HG03571 (cell line): ENCODE measurements at regions not wholly inside any gene's neighbourhood (a gene's known extent, or its start where the extent isn't known, plus 50 kb on each side); places are given as distances from the start of the nearest gene placed in this dataset.
"Not testable (repeated sequence)": the region's sequence is repeated elsewhere in the genome, so short reads cannot be mapped to it uniquely, and the experiment has no call there.

ENCODE experiments used
- ATAC-seq: cut with Tn5 transposase; IDR thresholded peaks from one replicate; pipeline ENCODE4 v1.9.1; 2021; ENCODE audit not compliant: unreplicated experiment

- ATAC-seq, result no peak
Measured at GRCh38 chr9:38195737-38196161, 126.7 kb upstream of the SHB start.

GRCh38 chr9:38194870-38195269 lies 125.8 kb upstream of the SHB start:
- ATAC-seq, result no peak

GRCh38 chr9:38192731-38193265 lies 123.8 kb upstream of the SHB start:
- ATAC-seq, result no peak

GRCh38 chr9:38186404-38187115 lies 117.5 kb upstream of the SHB start:
- ATAC-seq, result no peak

GRCh38 chr9:38185647-38186403 lies 116.8 kb upstream of the SHB start:
- no peak for ATAC-seq

- no peak for ATAC-seq
Measured at GRCh38 chr9:38183994-38184568, 115.1 kb upstream of the SHB start.

GRCh38 chr9:38182321-38182720 lies 113.3 kb upstream of the SHB start:
- no peak for ATAC-seq

- ATAC-seq, result no peak
Measured at GRCh38 chr9:38181866-38182265, 112.8 kb upstream of the SHB start.

GRCh38 chr9:38181232-38181631 lies 112.2 kb upstream of the SHB start:
- no peak for ATAC-seq

- ATAC-seq, result no peak
Measured at GRCh38 chr9:38180656-38181055, 111.6 kb upstream of the SHB start.

GRCh38 chr9:38179965-38180364 lies 110.9 kb upstream of the SHB start:
- ATAC-seq, result no peak

GRCh38 chr9:38178237-38178636 lies 109.2 kb upstream of the SHB start:
- ATAC-seq, result no peak

- ATAC-seq, result no peak
Measured at GRCh38 chr9:38177680-38178079, 108.7 kb upstream of the SHB start.

- no peak for ATAC-seq
Measured at GRCh38 chr9:38176251-38176650, 107.2 kb upstream of the SHB start.

- ATAC-seq, result no peak
Measured at GRCh38 chr9:38175423-38175822, 106.4 kb upstream of the SHB start.

GRCh38 chr9:38172586-38172985 lies 103.6 kb upstream of the SHB start:
- ATAC-seq, result no peak

- ATAC-seq, result no peak
Measured at GRCh38 chr9:38171926-38172325, 102.9 kb upstream of the SHB start.

- ATAC-seq, result no peak
Measured at GRCh38 chr9:38171538-38171884, 102.5 kb upstream of the SHB start.

- not testable (repeated sequence) for ATAC-seq
Measured at GRCh38 chr9:38170763-38171537, 101.9 kb upstream of the SHB start.

- not testable (repeated sequence) for ATAC-seq
Measured at GRCh38 chr9:38170155-38170554, 101.1 kb upstream of the SHB start.

- ATAC-seq, result no peak
Measured at GRCh38 chr9:38166501-38166900, 97.5 kb upstream of the SHB start.
